22Rv1 (cell line): ENCODE measurements at regions not wholly inside any gene's neighbourhood (a gene's known extent, or its start where the extent isn't known, plus 50 kb on each side); places are given as distances from the start of the nearest gene placed in this dataset.

Experiments used
- ZFX ChIP-seq: fragments of 450-650 bp; IDR thresholded peaks from 2 replicates; pipeline ENCODE4 v1.6.1; 2017; ENCODE audit warnings: antibody characterized with exemption, borderline replicate concordance
- TF ChIP-seq, protein P1 (sequence below): fragments of 450-650 bp; IDR thresholded peaks from 2 replicates; pipeline ENCODE4 v1.5.1; 2017; ENCODE audit warnings: mild to moderate bottlenecking

GRCh38 chr16:27685807-27686206 is 135.9 kb downstream of the KATNIP start:
- TF ChIP-seq, protein P1, sequence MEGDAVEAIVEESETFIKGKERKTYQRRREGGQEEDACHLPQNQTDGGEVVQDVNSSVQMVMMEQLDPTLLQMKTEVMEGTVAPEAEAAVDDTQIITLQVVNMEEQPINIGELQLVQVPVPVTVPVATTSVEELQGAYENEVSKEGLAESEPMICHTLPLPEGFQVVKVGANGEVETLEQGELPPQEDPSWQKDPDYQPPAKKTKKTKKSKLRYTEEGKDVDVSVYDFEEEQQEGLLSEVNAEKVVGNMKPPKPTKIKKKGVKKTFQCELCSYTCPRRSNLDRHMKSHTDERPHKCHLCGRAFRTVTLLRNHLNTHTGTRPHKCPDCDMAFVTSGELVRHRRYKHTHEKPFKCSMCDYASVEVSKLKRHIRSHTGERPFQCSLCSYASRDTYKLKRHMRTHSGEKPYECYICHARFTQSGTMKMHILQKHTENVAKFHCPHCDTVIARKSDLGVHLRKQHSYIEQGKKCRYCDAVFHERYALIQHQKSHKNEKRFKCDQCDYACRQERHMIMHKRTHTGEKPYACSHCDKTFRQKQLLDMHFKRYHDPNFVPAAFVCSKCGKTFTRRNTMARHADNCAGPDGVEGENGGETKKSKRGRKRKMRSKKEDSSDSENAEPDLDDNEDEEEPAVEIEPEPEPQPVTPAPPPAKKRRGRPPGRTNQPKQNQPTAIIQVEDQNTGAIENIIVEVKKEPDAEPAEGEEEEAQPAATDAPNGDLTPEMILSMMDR, result no peak
- TF ChIP-seq ZFX, result no peak
